DOHH2 (cell line): ENCODE measurements at regions not wholly inside any gene's neighbourhood (a gene's known extent, or its start where the extent isn't known, plus 50 kb on each side); places are given as distances from the start of the nearest gene placed in this dataset.

Source experiments
- CTCF ChIP-seq: fragments of 200-600 bp; sonication (generic); IDR thresholded peaks from one replicate; pipeline ENCODE4 v1.5.1; 2014; ENCODE audit warnings: antibody characterized with exemption, mild to moderate bottlenecking, low read depth, low read length; ENCODE audit not compliant: poor library complexity, severe bottlenecking
- EZH2phosphoT487 ChIP-seq: fragments of 200-600 bp; sonication (generic); IDR thresholded peaks from 2 replicates; pipeline ENCODE4 v1.6.1; 2017; ENCODE audit warnings: borderline replicate concordance, mild to moderate bottlenecking, antibody characterized with exemption, low read length, moderate library complexity, mixed read lengths

GRCh38 chr5:60507687-60508086 is 192.3 kb downstream of the DEPDC1B start:
- TF ChIP-seq CTCF = no peak
- TF ChIP-seq EZH2phosphoT487 = no peak
